Glutamatergic neuron (in vitro differentiated cells): ENCODE measurements at regions not wholly inside any gene's neighbourhood (a gene's known extent, or its start where the extent isn't known, plus 50 kb on each side); places are given as distances from the start of the nearest gene placed in this dataset.

Experiments
- DNase-seq: peaks from one replicate; pipeline ENCODE4 v3.0.0; 2022
- H3K27ac Mint-ChIP-seq: one replicate; pipeline ENCODE4 v1.8.0; 2020; ENCODE audit warnings: mild to moderate bottlenecking, mixed read lengths, inconsistent platforms; ENCODE audit not compliant: unreplicated experiment
- H3K27me3 Mint-ChIP-seq: one replicate; pipeline ENCODE4 v1.8.0; 2020; ENCODE audit warnings: mild to moderate bottlenecking, moderate library complexity, mixed read lengths, inconsistent platforms; ENCODE audit not compliant: unreplicated experiment
- H3K36me3 Mint-ChIP-seq: one replicate; pipeline ENCODE4 v1.8.0; 2020; ENCODE audit warnings: mild to moderate bottlenecking, mixed read lengths, inconsistent platforms; ENCODE audit not compliant: unreplicated experiment
- H3K4me1 Mint-ChIP-seq: one replicate; pipeline ENCODE4 v1.8.0; 2020; ENCODE audit warnings: mild to moderate bottlenecking, low read depth, mixed read lengths, inconsistent platforms; ENCODE audit not compliant: unreplicated experiment
- H3K4me3 Mint-ChIP-seq: one replicate; pipeline ENCODE4 v1.8.0; 2020; ENCODE audit warnings: mild to moderate bottlenecking, mixed read lengths, inconsistent platforms; ENCODE audit not compliant: unreplicated experiment
- H3K9me3 Mint-ChIP-seq: one replicate; pipeline ENCODE4 v1.8.0; 2020; ENCODE audit warnings: mild to moderate bottlenecking, moderate library complexity, mixed read lengths, inconsistent platforms; ENCODE audit not compliant: unreplicated experiment
- TF ChIP-seq, protein P1 (sequence below): fragments of 200-600 bp; sonication (generic); IDR thresholded peaks from one replicate; pipeline ENCODE4 v1.5.0; 2021; ENCODE audit not compliant: partially characterized antibody, unreplicated experiment

DNA sequence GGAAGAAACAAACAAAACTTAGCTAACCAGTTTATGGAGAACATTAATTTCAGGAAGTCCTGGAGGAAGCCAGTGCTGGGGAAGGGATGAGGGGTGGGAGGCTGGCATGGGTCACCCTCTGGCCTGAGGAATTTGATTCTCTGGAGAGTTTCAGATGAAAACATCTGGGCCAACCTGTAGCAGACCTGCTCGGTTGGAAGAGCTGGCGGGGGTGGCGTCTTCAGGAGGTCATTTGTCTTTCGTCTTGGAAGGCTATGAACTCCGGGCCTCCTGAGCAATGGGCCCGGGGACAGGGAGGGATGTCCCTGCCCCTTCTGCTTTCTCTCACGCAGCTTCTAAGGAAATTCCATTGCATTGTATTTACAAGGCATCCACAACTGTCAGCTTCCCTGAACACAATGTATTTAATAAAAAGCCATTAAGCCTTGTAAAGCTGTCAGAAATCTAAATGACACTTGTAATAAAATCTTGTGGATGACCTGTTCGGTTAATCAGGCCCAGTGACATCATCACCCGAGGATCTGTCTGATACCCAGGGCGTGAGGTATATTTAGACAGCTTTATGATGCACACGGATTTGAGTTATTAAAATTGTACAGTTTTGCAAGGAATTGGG lies 250.5 kb downstream of the RAB11FIP2 start:
- Mint-ChIP-seq H3K27me3 (no peaks in the 10 kb centered on the region), H3K4me3 (no peak overlapping the region), H3K9me3 (no peaks in the 10 kb centered on the region), H3K27ac (no peak overlapping the region), H3K36me3 (no peaks in the 10 kb centered on the region), H3K4me1 (no peaks in the 10 kb centered on the region)
- TF ChIP-seq, protein P1, sequence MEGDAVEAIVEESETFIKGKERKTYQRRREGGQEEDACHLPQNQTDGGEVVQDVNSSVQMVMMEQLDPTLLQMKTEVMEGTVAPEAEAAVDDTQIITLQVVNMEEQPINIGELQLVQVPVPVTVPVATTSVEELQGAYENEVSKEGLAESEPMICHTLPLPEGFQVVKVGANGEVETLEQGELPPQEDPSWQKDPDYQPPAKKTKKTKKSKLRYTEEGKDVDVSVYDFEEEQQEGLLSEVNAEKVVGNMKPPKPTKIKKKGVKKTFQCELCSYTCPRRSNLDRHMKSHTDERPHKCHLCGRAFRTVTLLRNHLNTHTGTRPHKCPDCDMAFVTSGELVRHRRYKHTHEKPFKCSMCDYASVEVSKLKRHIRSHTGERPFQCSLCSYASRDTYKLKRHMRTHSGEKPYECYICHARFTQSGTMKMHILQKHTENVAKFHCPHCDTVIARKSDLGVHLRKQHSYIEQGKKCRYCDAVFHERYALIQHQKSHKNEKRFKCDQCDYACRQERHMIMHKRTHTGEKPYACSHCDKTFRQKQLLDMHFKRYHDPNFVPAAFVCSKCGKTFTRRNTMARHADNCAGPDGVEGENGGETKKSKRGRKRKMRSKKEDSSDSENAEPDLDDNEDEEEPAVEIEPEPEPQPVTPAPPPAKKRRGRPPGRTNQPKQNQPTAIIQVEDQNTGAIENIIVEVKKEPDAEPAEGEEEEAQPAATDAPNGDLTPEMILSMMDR = no peak
- no peak for DNase-seq

DNA sequence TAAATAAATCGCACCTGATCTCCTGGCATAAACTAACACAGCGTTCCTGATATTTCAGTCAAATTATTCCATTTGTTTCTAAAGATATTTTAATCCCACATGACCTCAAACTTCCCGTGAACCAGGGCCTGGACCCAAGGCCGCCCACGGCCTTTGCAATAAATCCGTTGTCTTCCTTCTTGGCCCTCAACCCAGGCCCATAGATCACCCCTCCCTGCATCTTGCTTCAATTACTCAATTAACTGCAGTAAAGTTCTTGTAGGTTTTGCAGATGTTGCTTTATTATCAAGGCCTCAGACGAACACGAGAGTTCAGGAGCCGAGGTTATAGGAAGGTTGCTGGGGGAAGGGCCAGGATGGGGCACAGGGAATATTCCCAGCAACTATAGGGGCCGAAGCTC lies 249.4 kb downstream of the RAB11FIP2 start:
- TF ChIP-seq, protein P1 = no peak
- Mint-ChIP-seq H3K27me3 (peaks cover 3% of the 10 kb centered on the region), H3K9me3 (no peaks in the 10 kb centered on the region), H3K4me1 (no peaks in the 10 kb centered on the region), H3K4me3 (no peak overlapping the region), H3K36me3 (no peaks in the 10 kb centered on the region), H3K27ac (no peak overlapping the region)
- DNase-seq = no peak

DNA sequence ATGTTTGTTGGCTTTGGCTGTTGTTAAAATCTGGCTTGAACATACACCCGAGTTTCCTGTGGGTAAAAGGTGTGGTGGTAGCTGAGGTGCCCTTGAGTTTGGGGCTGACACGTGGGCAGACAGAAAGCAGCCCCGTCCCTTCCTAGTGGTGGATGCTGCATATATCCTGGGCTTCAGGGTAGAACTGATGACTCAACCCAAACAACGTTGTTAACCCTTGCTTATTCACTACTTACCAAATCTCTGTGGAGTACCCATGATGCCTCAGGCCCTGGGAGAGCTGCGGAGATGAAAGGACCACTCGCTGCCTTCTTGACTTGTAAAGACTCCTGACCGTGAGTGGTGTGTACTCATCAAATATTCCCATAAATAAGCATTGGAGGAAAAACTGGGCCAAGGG lies 245.1 kb downstream of the RAB11FIP2 start:
- no peak overlapping the region for H3K4me3 Mint-ChIP-seq
- TF ChIP-seq, protein P1 = no peak
- no peaks in the 10 kb centered on the region for H3K4me1 Mint-ChIP-seq
- no peaks in the 10 kb centered on the region for H3K36me3 Mint-ChIP-seq
- DNase-seq = no peak
- peaks cover 7% of the 10 kb centered on the region for H3K27me3 Mint-ChIP-seq
- H3K9me3 Mint-ChIP-seq = no peaks in the 10 kb centered on the region
- no peak overlapping the region for H3K27ac Mint-ChIP-seq

DNA sequence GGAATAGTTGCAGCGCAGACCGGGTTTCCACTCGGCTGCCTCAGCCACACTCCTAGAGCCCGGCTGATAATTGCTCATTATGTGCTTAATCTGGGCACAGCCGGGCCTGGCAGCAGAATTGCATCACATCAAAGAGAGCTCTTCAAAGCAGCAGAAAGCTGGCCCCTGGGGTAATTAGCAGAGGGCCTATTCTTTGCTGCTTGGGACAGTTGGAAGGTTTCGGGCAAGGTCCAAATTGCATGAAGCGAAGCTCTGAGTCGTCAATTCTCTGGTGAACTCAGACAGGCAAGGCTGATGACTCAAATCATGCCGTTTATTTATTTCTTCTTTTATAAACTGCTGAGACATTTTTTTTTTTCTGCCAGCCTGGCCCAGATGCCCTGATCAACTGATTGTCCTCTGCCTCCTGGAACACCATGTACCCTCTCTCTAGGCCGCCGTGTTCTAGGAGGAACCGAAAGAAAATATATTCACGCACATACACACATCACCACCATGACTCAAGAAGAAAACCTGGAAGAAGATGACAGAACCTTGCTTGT lies 242.2 kb downstream of the RAB11FIP2 start:
- peaks cover 7% of the 10 kb centered on the region for H3K27me3 Mint-ChIP-seq
- TF ChIP-seq, protein P1 = no peak
- peaks cover 2% of the 10 kb centered on the region for H3K9me3 Mint-ChIP-seq
- no peak overlapping the region for H3K4me3 Mint-ChIP-seq
- no peak for DNase-seq
- peaks cover 7% of the 10 kb centered on the region for H3K36me3 Mint-ChIP-seq
- no peaks in the 10 kb centered on the region for H3K4me1 Mint-ChIP-seq
- no peak overlapping the region for H3K27ac Mint-ChIP-seq

DNA sequence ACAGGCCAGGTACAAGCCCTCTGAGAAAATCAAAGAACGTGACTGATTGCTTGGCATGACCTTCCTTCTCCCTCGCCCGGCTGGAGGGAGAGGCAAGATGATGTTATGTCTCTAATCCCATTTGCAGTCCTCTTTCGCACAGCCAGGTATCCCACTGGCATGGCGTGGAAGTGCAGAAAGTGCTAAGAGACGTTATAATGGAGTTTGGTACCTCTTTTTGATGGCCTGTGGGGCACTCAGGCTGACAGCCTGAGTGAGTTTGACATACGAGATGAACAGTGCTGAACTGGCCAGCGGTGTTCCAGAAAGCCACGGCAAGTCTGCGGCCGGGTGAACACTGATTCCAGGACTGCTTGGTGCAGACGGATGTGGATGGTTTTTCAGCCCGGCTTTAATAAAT lies 241.6 kb downstream of the RAB11FIP2 start:
- H3K27ac Mint-ChIP-seq = no peak overlapping the region
- TF ChIP-seq, protein P1 = no peak
- peaks cover 2% of the 10 kb centered on the region for H3K9me3 Mint-ChIP-seq
- H3K27me3 Mint-ChIP-seq = peaks cover 7% of the 10 kb centered on the region
- no peak for DNase-seq
- H3K4me1 Mint-ChIP-seq = no peaks in the 10 kb centered on the region
- H3K36me3 Mint-ChIP-seq = peaks cover 11% of the 10 kb centered on the region
- no peak overlapping the region for H3K4me3 Mint-ChIP-seq
